ENCODE measurements at regions not wholly inside any gene's neighbourhood (a gene's known extent, or its start where the extent isn't known, plus 50 kb on each side); places are given as distances from the start of the nearest gene placed in this dataset.
A peak's percentile ranks its signal among the peaks of the same experiment; 100 is the strongest.

DNA sequence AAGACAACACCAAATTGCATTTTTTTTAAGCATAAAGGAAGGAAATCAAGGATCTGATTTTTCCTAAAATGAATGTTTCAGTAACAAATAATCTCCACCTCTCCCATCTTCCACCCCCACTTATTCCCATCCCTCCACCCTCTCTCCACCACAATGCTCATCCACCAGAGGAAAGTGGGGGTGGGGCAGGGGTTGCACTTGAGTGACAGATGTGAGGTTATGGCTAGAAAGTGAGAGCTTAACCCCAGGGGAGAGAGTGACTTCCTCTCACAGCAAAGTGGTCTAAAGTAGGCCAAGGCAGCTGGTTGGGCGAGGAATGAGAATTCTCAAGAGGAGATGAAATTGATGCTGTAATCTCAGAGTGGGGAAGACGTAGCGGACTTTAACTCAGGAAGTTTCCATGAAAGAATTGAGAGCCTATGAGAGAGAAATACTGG, 104.7 kb downstream of the HNRNPLL start:
- DNase-seq (ENCODE audit: low spot score): no peak
- no peaks in the 10 kb centered on the region for H3K4me1 ChIP-seq (replicated peaks)
- no peak overlapping the region for H3K27ac ChIP-seq
- WGBS: 89% methylated on average over 3 of the region's 3 CpGs
- H3K9me3 ChIP-seq: no peaks in the 10 kb centered on the region
- H3K4me3 ChIP-seq: no peak overlapping the region
- TF ChIP-seq POLR2A (IDR thresholded peaks at IDR 0.05) (no peak), POLR2AphosphoS5 (IDR thresholded peaks at IDR 0.05) (no peak), CTCF (IDR thresholded peaks at IDR 0.05) (no peak)
- no peaks in the 10 kb centered on the region for H3K27me3 ChIP-seq (replicated peaks; ENCODE audit: insufficient read depth)
- no peaks in the 10 kb centered on the region for H3K36me3 ChIP-seq
- intact Hi-C loops (cut with DNase I): no loop called here

DNA sequence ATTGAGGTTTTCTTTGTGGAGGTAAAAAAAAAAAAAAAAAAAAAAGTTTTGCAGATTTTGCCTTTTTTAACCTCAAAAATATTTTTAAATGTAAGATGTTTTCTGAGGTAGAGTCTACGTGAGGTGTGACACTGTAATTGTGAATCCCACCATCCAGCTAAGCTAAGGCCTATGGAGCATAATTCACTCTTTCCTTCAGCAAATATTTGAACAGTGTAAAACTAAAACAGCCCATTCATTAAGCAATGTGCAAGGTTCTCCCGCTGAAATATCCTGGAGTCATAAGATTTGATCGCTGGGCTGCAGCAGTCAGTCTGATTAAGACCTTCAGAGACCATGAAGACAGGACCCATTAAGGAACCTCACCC, 105.1 kb downstream of the HNRNPLL start:
- Histone ChIP-seq H3K4me3 (no peak overlapping the region), H3K9me3 (no peaks in the 10 kb centered on the region), H3K27ac (no peak overlapping the region), H3K36me3 (no peaks in the 10 kb centered on the region), H3K4me1 (replicated peaks) (no peaks in the 10 kb centered on the region), H3K27me3 (replicated peaks; ENCODE audit: insufficient read depth) (no peaks in the 10 kb centered on the region)
- no peak for TF ChIP-seq CTCF (IDR thresholded peaks at IDR 0.05)
- TF ChIP-seq POLR2A (IDR thresholded peaks at IDR 0.05): no peak
- TF ChIP-seq POLR2AphosphoS5 (IDR thresholded peaks at IDR 0.05): no peak
- intact Hi-C loops (cut with DNase I): no loop called here
- 72% methylated on average over 3 of the region's 3 CpGs for WGBS
- DNase-seq (ENCODE audit: low spot score): no peak

- no peak overlapping the region for H3K4me3 ChIP-seq
- H3K4me1 ChIP-seq (replicated peaks): no peaks in the 10 kb centered on the region
- intact Hi-C loops (cut with DNase I): no loop called here
- no peak overlapping the region for H3K27ac ChIP-seq
- no peaks in the 10 kb centered on the region for H3K9me3 ChIP-seq
- no peaks in the 10 kb centered on the region for H3K27me3 ChIP-seq (replicated peaks; ENCODE audit: insufficient read depth)
- TF ChIP-seq POLR2AphosphoS5 (IDR thresholded peaks at IDR 0.05): no peak
- no peak for TF ChIP-seq CTCF (IDR thresholded peaks at IDR 0.05)
- TF ChIP-seq POLR2A (IDR thresholded peaks at IDR 0.05): no peak
- DNase-seq (ENCODE audit: low spot score): no peak
- H3K36me3 ChIP-seq: no peaks in the 10 kb centered on the region
- WGBS: 74% methylated on average over 8 of the region's 8 CpGs
Measured at GRCh38 chr2:38496927-38497669, 105.6 kb downstream of the HNRNPLL start.

DNA sequence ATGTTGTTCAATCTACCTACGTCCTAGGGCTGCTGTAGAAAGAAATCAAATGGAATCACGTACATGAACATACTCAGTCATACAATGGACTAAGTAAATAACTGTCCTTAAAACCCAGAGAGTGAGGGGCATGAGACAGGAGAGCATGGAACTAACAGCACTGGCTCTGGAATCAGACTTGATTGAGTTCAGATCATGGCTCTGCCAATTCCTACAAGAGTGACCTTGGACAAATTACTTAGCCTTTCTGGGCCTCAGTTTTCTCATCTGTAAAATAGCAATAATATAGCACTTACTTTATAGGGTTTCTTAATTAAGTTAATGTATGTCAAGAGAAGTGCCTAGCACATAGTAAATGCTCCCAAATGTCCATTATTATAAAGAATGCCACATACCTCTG, 106.8 kb downstream of the HNRNPLL start:
- DNase-seq (ENCODE audit: low spot score): no peak
- Histone ChIP-seq H3K36me3 (no peaks in the 10 kb centered on the region), H3K27me3 (replicated peaks; ENCODE audit: insufficient read depth) (no peaks in the 10 kb centered on the region), H3K27ac (peak overlapping the region in 1 of 2 donors; percentile 13), H3K4me3 (no peak overlapping the region), H3K4me1 (replicated peaks) (no peaks in the 10 kb centered on the region), H3K9me3 (no peaks in the 10 kb centered on the region)
- intact Hi-C loops (cut with DNase I): no loop called here
- TF ChIP-seq CTCF (IDR thresholded peaks at IDR 0.05) (no peak), POLR2AphosphoS5 (IDR thresholded peaks at IDR 0.05) (no peak), POLR2A (IDR thresholded peaks at IDR 0.05) (no peak)
- 94% methylated on average over 2 of the region's 2 CpGs for WGBS

DNA sequence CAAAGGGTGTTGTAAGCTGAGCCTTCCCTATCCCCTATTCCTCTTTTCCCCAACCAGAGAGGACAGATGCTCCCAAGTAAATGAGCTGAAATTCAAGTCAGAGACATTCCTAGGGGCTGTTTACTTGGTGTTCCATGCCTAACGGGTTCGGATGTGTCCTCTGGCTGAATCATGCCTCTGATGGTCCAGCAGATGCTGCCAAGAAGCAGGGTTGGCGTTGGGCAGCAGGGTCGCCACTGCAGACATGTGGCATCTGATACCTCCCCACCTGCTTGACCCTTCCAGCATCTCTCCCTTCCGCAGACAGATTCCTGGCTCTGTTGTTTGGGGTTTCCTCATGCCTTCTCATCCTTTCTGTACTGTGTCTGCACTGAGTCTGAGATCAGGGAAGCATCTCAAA, 108.3 kb downstream of the HNRNPLL start:
- WGBS: 44% methylated on average over 5 of the region's 5 CpGs
- TF ChIP-seq POLR2A (IDR thresholded peaks at IDR 0.05) (no peak), POLR2AphosphoS5 (IDR thresholded peaks at IDR 0.05) (no peak)
- intact Hi-C loops (cut with DNase I): no loop called here

More for the DNA sequence above, 108.3 kb downstream of the HNRNPLL start:
- peak overlapping the region in 1 of 2 donors; percentile 13 for H3K27ac ChIP-seq
- no peak for DNase-seq (ENCODE audit: low spot score)
- H3K27me3 ChIP-seq (replicated peaks; ENCODE audit: insufficient read depth): no peaks in the 10 kb centered on the region
- H3K9me3 ChIP-seq: no peaks in the 10 kb centered on the region
- no peaks in the 10 kb centered on the region for H3K4me1 ChIP-seq (replicated peaks)
- no peaks in the 10 kb centered on the region for H3K36me3 ChIP-seq
- no peak overlapping the region for H3K4me3 ChIP-seq

All from prostate gland (tissue), 2 donors.